SK-N-SH (cell line): ENCODE measurements at regions not wholly inside any gene's neighbourhood (a gene's known extent, or its start where the extent isn't known, plus 50 kb on each side); places are given as distances from the start of the nearest gene placed in this dataset.
"Not testable (repeated sequence)": the region's sequence is repeated elsewhere in the genome, so short reads cannot be mapped to it uniquely, and the experiment has no call there.

Experiments
- EP300 ChIP-seq, 2 experiments: IDR thresholded peaks; 2 replicates each; pipeline versions ENCODE4 v1.4.0 to v1.6.1; 2012; ENCODE audit warnings: borderline replicate concordance in 1 of 2, low read depth in 1 of 2, low read length in 1 of 2
- JUND ChIP-seq: IDR thresholded peaks from 2 replicates; pipeline ENCODE4 v1.4.0; 2012
- POLR2AphosphoS5 ChIP-seq: IDR thresholded peaks from 2 replicates; pipeline ENCODE4 v1.6.1; 2012; ENCODE audit warnings: low read depth, low read length
- SMC3 ChIP-seq: IDR thresholded peaks from 2 replicates; pipeline ENCODE4 v1.6.1; 2012; ENCODE audit warnings: low read depth, low read length, improper control_type of control experiment
- TEAD4 ChIP-seq: IDR thresholded peaks from 2 replicates; pipeline ENCODE4 v1.4.0; 2012; ENCODE audit warnings: mild to moderate bottlenecking, borderline replicate concordance; ENCODE audit not compliant: insufficient read depth
- TF ChIP-seq, protein P1 (sequence below): fragments of 200-600 bp; sonication (generic); IDR thresholded peaks from 2 replicates; pipeline ENCODE4 v1.6.1; 2017; ENCODE audit warnings: antibody characterized with exemption, mild to moderate bottlenecking, moderate library complexity
- TF ChIP-seq, protein P2 (sequence below): IDR thresholded peaks from 2 replicates; pipeline ENCODE4 v1.4.0; 2012; ENCODE audit warnings: low read depth, borderline replicate concordance

DNA sequence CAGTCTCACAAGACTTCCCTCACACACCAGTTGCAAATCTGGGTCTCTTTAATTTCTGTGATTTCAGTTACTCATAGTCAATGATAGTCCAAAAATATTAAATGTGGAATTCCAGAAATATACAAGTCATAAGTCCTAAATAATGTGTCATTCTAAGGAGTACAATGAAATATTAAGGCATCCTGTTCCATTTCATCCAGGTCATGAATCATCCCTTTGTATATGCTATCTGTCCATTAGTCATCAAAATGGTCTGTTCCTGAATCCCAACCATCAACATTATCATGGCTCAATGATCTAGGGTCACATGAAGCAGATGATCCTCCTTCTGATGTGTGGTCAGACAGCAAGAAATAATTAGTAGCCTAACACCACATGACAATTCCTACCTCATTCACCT lies 200.4 kb upstream of the POTED start:
- TF ChIP-seq EP300 (IDR thresholded peaks at IDR 0.05; ENCODE audit: borderline replicate concordance in 1 of 2, low read depth in 1 of 2, low read length in 1 of 2); POLR2AphosphoS5; JUND; TEAD4; SMC3: not testable (repeated sequence)
- TF ChIP-seq, protein P1, sequence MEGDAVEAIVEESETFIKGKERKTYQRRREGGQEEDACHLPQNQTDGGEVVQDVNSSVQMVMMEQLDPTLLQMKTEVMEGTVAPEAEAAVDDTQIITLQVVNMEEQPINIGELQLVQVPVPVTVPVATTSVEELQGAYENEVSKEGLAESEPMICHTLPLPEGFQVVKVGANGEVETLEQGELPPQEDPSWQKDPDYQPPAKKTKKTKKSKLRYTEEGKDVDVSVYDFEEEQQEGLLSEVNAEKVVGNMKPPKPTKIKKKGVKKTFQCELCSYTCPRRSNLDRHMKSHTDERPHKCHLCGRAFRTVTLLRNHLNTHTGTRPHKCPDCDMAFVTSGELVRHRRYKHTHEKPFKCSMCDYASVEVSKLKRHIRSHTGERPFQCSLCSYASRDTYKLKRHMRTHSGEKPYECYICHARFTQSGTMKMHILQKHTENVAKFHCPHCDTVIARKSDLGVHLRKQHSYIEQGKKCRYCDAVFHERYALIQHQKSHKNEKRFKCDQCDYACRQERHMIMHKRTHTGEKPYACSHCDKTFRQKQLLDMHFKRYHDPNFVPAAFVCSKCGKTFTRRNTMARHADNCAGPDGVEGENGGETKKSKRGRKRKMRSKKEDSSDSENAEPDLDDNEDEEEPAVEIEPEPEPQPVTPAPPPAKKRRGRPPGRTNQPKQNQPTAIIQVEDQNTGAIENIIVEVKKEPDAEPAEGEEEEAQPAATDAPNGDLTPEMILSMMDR: not testable (repeated sequence)
- TF ChIP-seq, protein P2, sequence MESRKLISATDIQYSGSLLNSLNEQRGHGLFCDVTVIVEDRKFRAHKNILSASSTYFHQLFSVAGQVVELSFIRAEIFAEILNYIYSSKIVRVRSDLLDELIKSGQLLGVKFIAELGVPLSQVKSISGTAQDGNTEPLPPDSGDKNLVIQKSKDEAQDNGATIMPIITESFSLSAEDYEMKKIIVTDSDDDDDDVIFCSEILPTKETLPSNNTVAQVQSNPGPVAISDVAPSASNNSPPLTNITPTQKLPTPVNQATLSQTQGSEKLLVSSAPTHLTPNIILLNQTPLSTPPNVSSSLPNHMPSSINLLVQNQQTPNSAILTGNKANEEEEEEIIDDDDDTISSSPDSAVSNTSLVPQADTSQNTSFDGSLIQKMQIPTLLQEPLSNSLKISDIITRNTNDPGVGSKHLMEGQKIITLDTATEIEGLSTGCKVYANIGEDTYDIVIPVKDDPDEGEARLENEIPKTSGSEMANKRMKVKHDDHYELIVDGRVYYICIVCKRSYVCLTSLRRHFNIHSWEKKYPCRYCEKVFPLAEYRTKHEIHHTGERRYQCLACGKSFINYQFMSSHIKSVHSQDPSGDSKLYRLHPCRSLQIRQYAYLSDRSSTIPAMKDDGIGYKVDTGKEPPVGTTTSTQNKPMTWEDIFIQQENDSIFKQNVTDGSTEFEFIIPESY: not testable (repeated sequence)
